ENCODE measurements at regions not wholly inside any gene's neighbourhood (a gene's known extent, or its start where the extent isn't known, plus 50 kb on each side); places are given as distances from the start of the nearest gene placed in this dataset.

DNA sequence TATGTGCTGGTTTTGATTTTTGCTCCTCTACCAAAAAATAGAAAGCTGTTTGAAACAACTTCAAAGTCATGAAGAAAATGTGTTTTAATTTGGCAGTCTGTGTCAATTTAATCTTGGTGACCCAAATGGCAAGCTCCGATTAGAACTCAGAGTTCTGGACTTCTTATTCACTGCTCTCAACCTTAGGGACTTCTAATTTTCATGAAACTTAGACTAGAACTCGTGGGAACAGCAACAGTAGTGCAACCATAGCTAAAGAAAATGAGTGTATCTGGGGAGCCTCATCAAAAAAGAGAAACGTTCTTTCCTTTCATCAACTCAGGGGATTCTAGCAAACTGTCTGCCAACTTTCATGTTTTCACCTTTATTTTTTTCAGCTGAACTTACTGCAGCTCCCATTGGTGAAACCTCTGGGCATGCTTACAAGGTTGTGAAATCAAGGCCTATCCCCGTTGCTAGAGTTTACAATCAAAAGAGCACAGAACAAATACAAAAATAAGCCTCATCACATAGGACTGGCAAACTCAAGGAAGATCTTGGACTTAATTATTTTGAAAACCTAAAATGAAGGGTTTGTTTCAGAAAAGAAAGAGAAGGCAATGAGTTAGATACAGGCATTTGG, 114.0 kb upstream of the HSF2 start:
- in situ Hi-C loops (cut with MboI): no loop called here
- Histone ChIP-seq H3K27ac (ENCODE audit: control insufficient read depth, insufficient read depth) (no peak overlapping the region), H3K4me3 (no peak overlapping the region), H2AFZ (ENCODE audit: control insufficient read depth, low read depth, low read length) (no peak overlapping the region), H3K36me3 (ENCODE audit: control insufficient read depth in 2 of 2, insufficient read depth in 2 of 2, low read length in 1 of 2) (no peaks in the 10 kb centered on the region), H3K9me3 (replicated peaks; ENCODE audit: control insufficient read depth, insufficient read depth, low read length) (no peaks in the 10 kb centered on the region), H4K20me1 (ENCODE audit: control insufficient read depth, insufficient read depth) (no peaks in the 10 kb centered on the region), H3K79me2 (ENCODE audit: control insufficient read depth, insufficient read depth, low read length) (no peaks in the 10 kb centered on the region), H3K4me2 (ENCODE audit: control insufficient read depth, insufficient read depth) (no peak overlapping the region), H3K9ac (ENCODE audit: control insufficient read depth, insufficient read depth, low read length) (no peak overlapping the region), H3K4me1 (ENCODE audit: control insufficient read depth, insufficient read depth, low read length) (no peaks in the 10 kb centered on the region), H3K27me3 (replicated peaks in 1 of 2; ENCODE audit: control insufficient read depth in 2 of 2, insufficient read depth in 2 of 2, low read length in 1 of 2) (no peaks in the 10 kb centered on the region)
- POLR2A ChIA-PET: no interaction called here
- FAIRE-seq (no peak), DNase-seq (ENCODE audit: low read depth, low spot score) (no peak), ATAC-seq (no peak)
- no TSS peak for BruUV-seq (replicated peaks)
- CTCF ChIA-PET: no interaction called here
- TF ChIP-seq HDAC6 (IDR thresholded peaks at IDR 0.05; ENCODE audit: unreplicated experiment) (no peak), NR2C1 (IDR thresholded peaks at IDR 0.05) (no peak), PAX8 (IDR thresholded peaks at IDR 0.05) (no peak), TBL1XR1 (IDR thresholded peaks at IDR 0.05; ENCODE audit: low read depth, low read length) (no peak), RFX5 (IDR thresholded peaks at IDR 0.05; ENCODE audit: low read depth, low read length) (no peak), RAD21 (IDR thresholded peaks at IDR 0.05; ENCODE audit: insufficient read depth, low read depth, low read length) (no peak), ZNF274 (IDR thresholded peaks at IDR 0.05; ENCODE audit: insufficient read depth, insufficient read length) (no peak), ZSCAN29 (IDR thresholded peaks at IDR 0.05) (no peak), RELB (IDR thresholded peaks at IDR 0.05; ENCODE audit: low read depth) (no peak), POLR2A (IDR thresholded peaks at IDR 0.05; ENCODE audit: low read depth, low read length) (no peak), CBFB (IDR thresholded peaks at IDR 0.05; ENCODE audit: low read depth) (no peak), POLR2AphosphoS5 (IDR thresholded peaks at IDR 0.05; ENCODE audit: low read length) (no peak), RCOR1 (conservative IDR thresholded peaks at IDR 0.05; ENCODE audit: low read depth, low read length) (no peak), BACH1 (IDR thresholded peaks at IDR 0.05; ENCODE audit: borderline replicate concordance) (no peak), KDM1A (IDR thresholded peaks at IDR 0.05; ENCODE audit: borderline replicate concordance) (no peak), PAX5 (IDR thresholded peaks at IDR 0.05; ENCODE audit: borderline replicate concordance, low read depth, low read length) (no peak), HSF1 (IDR thresholded peaks at IDR 0.05; ENCODE audit: low read depth, low read length) (no peak)
- TF ChIP-seq, protein P1, sequence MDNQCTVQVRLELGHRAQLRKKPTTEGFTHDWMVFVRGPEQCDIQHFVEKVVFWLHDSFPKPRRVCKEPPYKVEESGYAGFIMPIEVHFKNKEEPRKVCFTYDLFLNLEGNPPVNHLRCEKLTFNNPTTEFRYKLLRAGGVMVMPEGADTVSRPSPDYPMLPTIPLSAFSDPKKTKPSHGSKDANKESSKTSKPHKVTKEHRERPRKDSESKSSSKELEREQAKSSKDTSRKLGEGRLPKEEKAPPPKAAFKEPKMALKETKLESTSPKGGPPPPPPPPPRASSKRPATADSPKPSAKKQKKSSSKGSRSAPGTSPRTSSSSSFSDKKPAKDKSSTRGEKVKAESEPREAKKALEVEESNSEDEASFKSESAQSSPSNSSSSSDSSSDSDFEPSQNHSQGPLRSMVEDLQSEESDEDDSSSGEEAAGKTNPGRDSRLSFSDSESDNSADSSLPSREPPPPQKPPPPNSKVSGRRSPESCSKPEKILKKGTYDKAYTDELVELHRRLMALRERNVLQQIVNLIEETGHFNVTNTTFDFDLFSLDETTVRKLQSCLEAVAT (IDR thresholded peaks at IDR 0.05): no peak
- TF ChIP-seq, protein P2, sequence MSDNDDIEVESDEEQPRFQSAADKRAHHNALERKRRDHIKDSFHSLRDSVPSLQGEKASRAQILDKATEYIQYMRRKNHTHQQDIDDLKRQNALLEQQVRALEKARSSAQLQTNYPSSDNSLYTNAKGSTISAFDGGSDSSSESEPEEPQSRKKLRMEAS (IDR thresholded peaks at IDR 0.05; ENCODE audit: low read depth, low read length): no peak
- TF ChIP-seq, protein P3, sequence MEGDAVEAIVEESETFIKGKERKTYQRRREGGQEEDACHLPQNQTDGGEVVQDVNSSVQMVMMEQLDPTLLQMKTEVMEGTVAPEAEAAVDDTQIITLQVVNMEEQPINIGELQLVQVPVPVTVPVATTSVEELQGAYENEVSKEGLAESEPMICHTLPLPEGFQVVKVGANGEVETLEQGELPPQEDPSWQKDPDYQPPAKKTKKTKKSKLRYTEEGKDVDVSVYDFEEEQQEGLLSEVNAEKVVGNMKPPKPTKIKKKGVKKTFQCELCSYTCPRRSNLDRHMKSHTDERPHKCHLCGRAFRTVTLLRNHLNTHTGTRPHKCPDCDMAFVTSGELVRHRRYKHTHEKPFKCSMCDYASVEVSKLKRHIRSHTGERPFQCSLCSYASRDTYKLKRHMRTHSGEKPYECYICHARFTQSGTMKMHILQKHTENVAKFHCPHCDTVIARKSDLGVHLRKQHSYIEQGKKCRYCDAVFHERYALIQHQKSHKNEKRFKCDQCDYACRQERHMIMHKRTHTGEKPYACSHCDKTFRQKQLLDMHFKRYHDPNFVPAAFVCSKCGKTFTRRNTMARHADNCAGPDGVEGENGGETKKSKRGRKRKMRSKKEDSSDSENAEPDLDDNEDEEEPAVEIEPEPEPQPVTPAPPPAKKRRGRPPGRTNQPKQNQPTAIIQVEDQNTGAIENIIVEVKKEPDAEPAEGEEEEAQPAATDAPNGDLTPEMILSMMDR (IDR thresholded peaks at IDR 0.05 in 2 of 3, conservative IDR thresholded peaks at IDR 0.05 in 1 of 3; ENCODE audit: control insufficient read depth in 2 of 3, extremely low read depth in 1 of 3, insufficient read depth in 1 of 3, low read depth in 3 of 3, low read length in 3 of 3): no peak
- RAD21 ChIA-PET (ENCODE audit: unreplicated experiment): no interaction called here
- SMC1A ChIA-PET (ENCODE audit: uncharacterized antibody, unreplicated experiment): interaction anchor here (1.1 kb wide), 1 partner anchor 104 kb away, joined by 3 read pairs; no protein-coding TSS in a partner anchor
- WGBS (ENCODE audit: insufficient coverage, insufficient replicate concordance, low lambda C conversion rate, missing lambda C conversion rate): 2% methylated on average over 4 of the region's 4 CpGs
- intact Hi-C loops (cut with micrococcal nuclease; ENCODE audit: unreplicated experiment): no loop called here

Data from GM12878 (cell line).